Neural progenitor cell (in vitro differentiated cells): ENCODE measurements at regions not wholly inside any gene's neighbourhood (a gene's known extent, or its start where the extent isn't known, plus 50 kb on each side); places are given as distances from the start of the nearest gene placed in this dataset.

Experiments
- DNase-seq: peaks from one replicate; pipeline ENCODE4 v3.0.0-alpha.2; 2016; ENCODE audit warnings: low spot score
- H2AFZ ChIP-seq: fragments of 200-600 bp; sonication (generic); replicated peaks from 2 replicates; pipeline ENCODE4 v1.6.1; 2016; ENCODE audit warnings: antibody characterized with exemption
- H3F3A ChIP-seq: fragments of 200-600 bp; sonication (generic); 2 replicates; pipeline ENCODE4 v1.6.1; 2016; ENCODE audit warnings: antibody characterized with exemption, low read depth
- H3K27ac ChIP-seq: fragments of 200-600 bp; sonication (generic); 2 replicates; pipeline ENCODE4 v1.5.1; 2016; ENCODE audit warnings: mild to moderate bottlenecking
- H3K27me3 ChIP-seq: fragments of 200-600 bp; sonication (generic); 2 replicates; pipeline ENCODE4 v1.6.1; 2016; ENCODE audit warnings: mild to moderate bottlenecking, moderate library complexity
- H3K36me3 ChIP-seq: fragments of 200-600 bp; sonication (generic); 2 replicates; pipeline ENCODE4 v1.5.1; 2016
- H3K4me1 ChIP-seq: fragments of 200-600 bp; sonication (generic); 2 replicates; pipeline ENCODE4 v1.6.1; 2016; ENCODE audit warnings: mixed run types
- H3K4me2 ChIP-seq: fragments of 200-600 bp; sonication (generic); 2 replicates; pipeline ENCODE4 v1.6.1; 2016
- H3K4me3 ChIP-seq: fragments of 200-600 bp; sonication (generic); 2 replicates; pipeline ENCODE4 v1.5.1; 2016
- H3K79me2 ChIP-seq: fragments of 200-600 bp; sonication (generic); 2 replicates; pipeline ENCODE4 v1.6.1; 2016; ENCODE audit warnings: low read depth
- H3K9ac ChIP-seq: fragments of 200-600 bp; sonication (generic); 2 replicates; pipeline ENCODE4 v1.6.1; 2016
- H3K9me3 ChIP-seq: fragments of 200-600 bp; sonication (generic); 2 replicates; pipeline ENCODE4 v1.5.1; 2016; ENCODE audit warnings: low read depth
- H4K20me1 ChIP-seq: fragments of 200-600 bp; sonication (generic); 2 replicates; pipeline ENCODE4 v1.6.1; 2016; ENCODE audit warnings: low read depth
- H3K27ac Mint-ChIP-seq: 3 replicates; pipeline ENCODE4 v1.8.0; 2021; ENCODE audit warnings: mixed read lengths
- H3K27me3 Mint-ChIP-seq: 2 replicates; pipeline ENCODE4 v1.8.0; 2022; ENCODE audit warnings: low read depth, mild to moderate bottlenecking, inconsistent platforms, moderate library complexity, mixed read lengths; ENCODE audit not compliant: insufficient read depth
- H3K36me3 Mint-ChIP-seq: 3 replicates; pipeline ENCODE4 v1.8.0; 2021; ENCODE audit warnings: mixed read lengths
- H3K4me1 Mint-ChIP-seq: 3 replicates; pipeline ENCODE4 v1.8.0; 2021; ENCODE audit warnings: mixed read lengths
- H3K4me3 Mint-ChIP-seq: 3 replicates; pipeline ENCODE4 v1.8.0; 2021; ENCODE audit warnings: mild to moderate bottlenecking, moderate library complexity, mixed read lengths
- H3K9me3 Mint-ChIP-seq: 3 replicates; pipeline ENCODE4 v1.8.0; 2020; ENCODE audit warnings: mixed read lengths
- CTCF ChIP-seq: fragments of 200-600 bp; sonication (generic); IDR thresholded peaks from 2 replicates; pipeline ENCODE4 v1.5.1; 2017; ENCODE audit warnings: antibody characterized with exemption, mild to moderate bottlenecking
- EZH2 ChIP-seq: fragments of 200-600 bp; sonication (generic); IDR thresholded peaks from 2 replicates; pipeline ENCODE4 v1.6.1; 2017; ENCODE audit warnings: antibody characterized with exemption, mild to moderate bottlenecking, moderate library complexity
- EZH2phosphoT487 ChIP-seq: fragments of 200-600 bp; sonication (generic); IDR thresholded peaks from 2 replicates; pipeline ENCODE4 v1.6.1; 2017; ENCODE audit warnings: antibody characterized with exemption

DNA sequence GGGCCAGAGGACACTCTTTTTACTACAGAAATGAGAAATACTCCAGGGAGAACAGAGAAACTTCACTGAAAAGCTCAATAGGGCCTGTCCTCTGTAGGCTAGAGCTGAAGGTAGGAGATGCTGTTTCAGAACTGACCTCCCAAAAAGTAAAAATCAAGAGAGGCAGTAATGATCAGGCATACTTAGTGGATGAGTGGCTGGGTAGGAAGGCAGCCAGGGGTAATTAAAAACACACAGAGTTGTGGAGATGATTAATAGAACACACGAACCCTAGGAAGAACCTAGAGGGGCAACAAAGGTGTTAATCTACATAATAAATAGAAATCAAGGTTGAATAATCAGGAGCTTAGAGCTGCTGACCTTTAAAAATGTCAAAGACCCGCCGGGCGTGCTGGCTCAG lies 582.4 kb upstream of the ADGRL3 start:
- Mint-ChIP-seq H3K4me3 (no peak overlapping the region), H3K9me3 (peaks cover 12% of the 10 kb centered on the region), H3K36me3 (no peaks in the 10 kb centered on the region), H3K27ac (no peak overlapping the region), H3K27me3 (no peaks in the 10 kb centered on the region), H3K4me1 (no peaks in the 10 kb centered on the region)
- H3K27ac ChIP-seq = no peak overlapping the region
- no peak overlapping the region for H3K4me2 ChIP-seq
- no peak overlapping the region for H3K9ac ChIP-seq
- no peaks in the 10 kb centered on the region for H3K79me2 ChIP-seq
- TF ChIP-seq EZH2phosphoT487 = no peak
- no peak for TF ChIP-seq EZH2
- no peak for TF ChIP-seq CTCF
- H3K36me3 ChIP-seq = no peaks in the 10 kb centered on the region
- no peaks in the 10 kb centered on the region for H3K4me1 ChIP-seq
- no peaks in the 10 kb centered on the region for H4K20me1 ChIP-seq
- no peaks in the 10 kb centered on the region for H3K27me3 ChIP-seq
- no peak overlapping the region for H3K4me3 ChIP-seq
- no peaks in the 10 kb centered on the region for H3F3A ChIP-seq
- H2AFZ ChIP-seq = no peak overlapping the region
- DNase-seq = no peak
- no peaks in the 10 kb centered on the region for H3K9me3 ChIP-seq

DNA sequence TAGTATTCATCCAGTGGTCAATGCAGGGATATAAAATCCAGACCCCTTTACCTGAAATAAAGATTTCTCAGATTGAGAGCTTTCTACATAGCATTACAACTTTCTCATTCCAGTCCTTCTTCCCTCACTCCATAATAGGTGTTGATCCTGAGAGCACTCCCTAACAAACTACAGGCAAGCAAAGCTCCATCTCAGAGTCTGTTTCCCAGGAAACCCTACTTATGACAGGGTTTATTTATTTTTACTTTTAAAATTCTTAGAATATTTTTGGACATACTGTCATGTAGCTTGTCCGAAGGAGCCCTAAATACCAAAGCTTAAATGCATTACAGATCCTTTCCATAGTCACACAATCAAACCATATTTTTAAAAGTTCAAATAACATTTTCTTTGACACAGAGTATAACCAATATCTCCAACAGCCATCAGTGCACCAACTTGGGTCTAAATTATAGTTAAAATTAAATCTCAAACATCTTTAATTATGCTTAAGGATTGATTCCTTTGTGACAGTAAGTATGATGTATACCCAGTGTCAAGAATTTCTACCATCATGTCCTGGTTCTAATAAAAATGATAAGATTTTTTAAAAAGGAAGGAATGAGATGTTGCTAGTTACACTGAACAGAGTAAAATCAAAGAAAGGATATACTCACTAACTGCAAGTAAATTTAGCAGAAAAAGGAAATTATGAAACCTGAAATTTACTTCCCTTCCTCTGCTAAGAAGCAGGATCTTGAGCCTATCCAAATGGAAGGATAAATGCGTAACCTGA lies 580.4 kb upstream of the ADGRL3 start:
- TF ChIP-seq EZH2phosphoT487 (no peak), EZH2 (no peak), CTCF (no peak)
- Mint-ChIP-seq H3K27ac (no peak overlapping the region), H3K27me3 (no peaks in the 10 kb centered on the region), H3K4me1 (no peaks in the 10 kb centered on the region), H3K36me3 (no peaks in the 10 kb centered on the region), H3K4me3 (no peak overlapping the region), H3K9me3 (peaks cover 12% of the 10 kb centered on the region)
- Histone ChIP-seq H3K27ac (no peak overlapping the region), H3K27me3 (no peaks in the 10 kb centered on the region), H3K4me1 (no peaks in the 10 kb centered on the region), H3F3A (no peaks in the 10 kb centered on the region), H3K79me2 (no peaks in the 10 kb centered on the region), H3K9ac (no peak overlapping the region), H3K9me3 (no peaks in the 10 kb centered on the region), H3K4me2 (no peak overlapping the region), H3K36me3 (no peaks in the 10 kb centered on the region), H2AFZ (no peak overlapping the region), H3K4me3 (no peak overlapping the region), H4K20me1 (no peaks in the 10 kb centered on the region)
- no peak for DNase-seq

DNA sequence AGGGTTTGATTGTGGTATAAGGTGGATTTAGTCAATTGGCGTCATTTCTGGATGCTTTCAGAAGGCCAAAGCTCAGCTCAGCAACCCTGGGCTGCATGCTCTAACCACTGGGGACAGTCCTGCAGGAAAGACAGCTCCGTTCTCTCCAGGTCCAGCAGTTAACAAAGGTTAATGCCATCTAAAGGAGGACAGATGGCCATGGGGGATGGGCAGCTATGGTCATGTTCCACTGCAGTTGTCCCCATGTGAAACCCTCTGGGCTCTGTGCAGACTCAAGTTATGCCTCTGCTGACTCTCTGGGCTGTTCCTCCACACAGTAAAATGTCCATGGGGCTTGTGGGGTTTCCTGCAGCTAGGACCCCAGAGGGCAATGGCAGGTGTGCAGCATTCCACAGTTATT lies 562.1 kb upstream of the ADGRL3 start:
- Mint-ChIP-seq H3K9me3 (peaks cover 12% of the 10 kb centered on the region), H3K36me3 (no peaks in the 10 kb centered on the region), H3K27me3 (no peaks in the 10 kb centered on the region), H3K4me3 (no peak overlapping the region), H3K27ac (no peak overlapping the region), H3K4me1 (no peaks in the 10 kb centered on the region)
- no peaks in the 10 kb centered on the region for H4K20me1 ChIP-seq
- H3K4me3 ChIP-seq = no peak overlapping the region
- no peak for DNase-seq
- no peaks in the 10 kb centered on the region for H3K36me3 ChIP-seq
- TF ChIP-seq EZH2phosphoT487 = no peak
- TF ChIP-seq EZH2 = no peak
- no peak for TF ChIP-seq CTCF
- no peak overlapping the region for H2AFZ ChIP-seq
- H3K27me3 ChIP-seq = no peaks in the 10 kb centered on the region
- H3K4me2 ChIP-seq = no peak overlapping the region
- no peak overlapping the region for H3K9ac ChIP-seq
- no peaks in the 10 kb centered on the region for H3K4me1 ChIP-seq
- no peaks in the 10 kb centered on the region for H3K9me3 ChIP-seq
- no peaks in the 10 kb centered on the region for H3K79me2 ChIP-seq
- no peak overlapping the region for H3K27ac ChIP-seq
- H3F3A ChIP-seq = no peaks in the 10 kb centered on the region
